Activated CD4-positive, alpha-beta T cell treated with anti-CD3 and anti-CD28 coated beads for 48 hours (primary cell): ENCODE measurements at regions not wholly inside any gene's neighbourhood (a gene's known extent, or its start where the extent isn't known, plus 50 kb on each side); places are given as distances from the start of the nearest gene placed in this dataset.

Experiments
- DNase-seq: peaks from one replicate; pipeline ENCODE4 v3.0.0-alpha.2; 2020

- DNase-seq, result no peak
These were observed 59.0 kb downstream of the NDUFS5 start for GRCh38 chr1:39085174-39085573.

- no peak for DNase-seq
These were observed 60.2 kb downstream of the NDUFS5 start for GRCh38 chr1:39086386-39086785.

- no peak for DNase-seq
These were observed 60.8 kb downstream of the NDUFS5 start for GRCh38 chr1:39086865-39087409.

- DNase-seq, result no peak
These were observed 61.3 kb downstream of the NDUFS5 start for GRCh38 chr1:39087435-39087834.

- DNase-seq, result no peak
These were observed 62.5 kb downstream of the NDUFS5 start for GRCh38 chr1:39088658-39089057.

GRCh38 chr1:39089931-39090521, 63.9 kb downstream of the NDUFS5 start:
- DNase-seq, result no peak

GRCh38 chr1:39090757-39091380, 64.7 kb downstream of the NDUFS5 start:
- DNase-seq, result no peak

GRCh38 chr1:39091845-39092645, 65.9 kb downstream of the NDUFS5 start:
- peak; percentile 48 for DNase-seq

GRCh38 chr1:39094685-39095084, 68.5 kb downstream of the NDUFS5 start:
- no peak for DNase-seq

- peak; percentile 75 for DNase-seq
These were observed 72.5 kb downstream of the NDUFS5 start for GRCh38 chr1:39098546-39099250.

- DNase-seq, result peak; percentile 36
These were observed 76.6 kb downstream of the NDUFS5 start for GRCh38 chr1:39102537-39103327.

GRCh38 chr1:39103328-39104157, 77.4 kb downstream of the NDUFS5 start:
- DNase-seq, result no peak

GRCh38 chr1:39104158-39105060, 78.3 kb downstream of the NDUFS5 start:
- DNase-seq, result no peak

- DNase-seq, result peak; percentile 65
These were observed 79.1 kb downstream of the NDUFS5 start for GRCh38 chr1:39105061-39105840.

GRCh38 chr1:39105841-39106765, 80.0 kb downstream of the NDUFS5 start:
- peak; percentile 26 for DNase-seq

GRCh38 chr1:39106801-39107327, 80.7 kb downstream of the NDUFS5 start:
- DNase-seq, result no peak

GRCh38 chr1:39107341-39108290, 81.5 kb downstream of the NDUFS5 start:
- no peak for DNase-seq
